RPMI8226 (cell line): ENCODE measurements at regions not wholly inside any gene's neighbourhood (a gene's known extent, or its start where the extent isn't known, plus 50 kb on each side); places are given as distances from the start of the nearest gene placed in this dataset.

Experiments used
- DNase-seq: peaks from one replicate; pipeline ENCODE4 v3.0.0-alpha.2; 2015

DNA sequence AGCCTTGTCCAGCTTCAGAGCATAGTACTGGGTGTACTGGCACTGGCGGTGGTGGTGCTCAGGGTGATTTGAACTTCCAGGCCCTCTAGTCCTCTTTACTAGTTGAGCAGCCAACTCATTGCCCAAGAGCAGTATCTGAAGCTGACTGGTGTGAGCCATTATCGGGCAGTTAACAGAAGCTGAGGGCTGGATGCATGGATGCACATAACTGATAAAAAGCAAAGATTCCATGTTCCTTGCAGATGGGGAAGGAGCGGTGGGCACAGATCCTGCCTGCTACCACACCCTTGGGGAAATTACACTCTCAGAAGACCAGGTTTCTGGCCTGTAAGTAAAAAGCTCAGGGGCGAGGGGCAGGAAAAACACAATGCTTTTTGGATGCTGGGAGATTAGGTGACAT lies 499.4 kb upstream of the ARGLU1 start:
- no peak for DNase-seq

DNA sequence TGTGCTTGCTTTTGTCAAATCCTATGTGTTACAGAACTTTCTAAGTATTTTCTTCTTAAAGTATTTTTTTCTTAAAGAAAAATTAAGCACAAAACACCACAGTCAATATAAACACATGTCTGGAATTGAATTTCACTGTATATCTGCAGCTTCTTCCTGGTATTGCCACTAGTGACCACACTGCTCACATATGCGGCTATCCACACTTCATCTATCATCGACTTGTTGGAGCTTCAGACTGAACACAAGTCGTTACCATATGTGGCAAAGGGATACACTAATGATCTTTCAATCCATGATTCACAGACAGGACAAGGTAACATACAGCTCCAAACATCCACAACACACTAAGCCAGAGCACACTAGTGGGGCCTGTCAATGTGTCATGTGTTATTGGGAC lies 498.4 kb upstream of the ARGLU1 start:
- no peak for DNase-seq

DNA sequence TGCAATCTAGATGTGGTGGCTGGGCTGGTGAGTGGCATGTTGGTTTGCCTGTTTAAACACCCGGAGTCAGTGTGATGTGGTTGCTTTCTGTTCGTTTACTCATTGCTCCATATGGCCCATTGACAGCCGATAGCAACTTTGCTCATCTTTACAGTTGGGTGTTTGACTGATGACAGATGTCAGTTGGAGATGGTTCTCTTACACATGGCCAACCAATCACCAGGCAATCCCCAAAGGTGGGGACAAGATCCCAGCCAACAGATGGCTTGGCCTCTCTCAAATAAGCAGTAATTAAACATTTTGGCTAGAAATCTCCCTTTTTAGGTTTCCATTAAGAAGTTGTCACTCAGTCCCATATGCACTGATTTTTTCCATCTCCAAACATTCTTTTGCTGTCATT lies 497.1 kb upstream of the ARGLU1 start:
- DNase-seq, result no peak

DNA sequence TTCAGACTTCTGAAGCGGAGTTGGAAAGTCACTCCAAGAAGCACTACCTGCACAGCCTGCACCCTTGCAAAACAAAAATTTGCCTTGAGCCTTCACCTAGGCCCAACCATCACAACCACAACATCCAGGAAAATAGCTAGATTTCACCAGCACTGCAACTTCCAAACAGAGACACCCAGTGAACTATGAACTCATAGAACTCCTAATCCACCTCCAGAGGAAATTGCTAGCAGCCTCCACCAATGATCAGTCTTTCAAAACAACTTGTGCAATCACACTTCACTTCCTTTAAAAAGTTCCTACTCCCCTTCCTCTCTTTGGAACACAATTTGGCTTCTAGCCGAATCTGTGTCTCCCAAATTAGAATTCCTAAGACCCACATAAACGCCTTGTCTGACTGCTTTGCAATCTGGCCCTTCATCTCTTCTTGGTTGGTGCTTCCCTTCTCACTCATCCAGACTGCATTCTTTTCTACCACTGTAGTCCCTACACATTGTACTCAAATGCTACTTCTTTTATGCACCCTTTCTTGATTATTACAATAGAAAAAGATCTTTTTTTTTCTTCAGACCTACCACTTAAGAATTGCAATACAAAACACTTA lies 489.2 kb upstream of the ARGLU1 start:
- DNase-seq, result no peak

DNA sequence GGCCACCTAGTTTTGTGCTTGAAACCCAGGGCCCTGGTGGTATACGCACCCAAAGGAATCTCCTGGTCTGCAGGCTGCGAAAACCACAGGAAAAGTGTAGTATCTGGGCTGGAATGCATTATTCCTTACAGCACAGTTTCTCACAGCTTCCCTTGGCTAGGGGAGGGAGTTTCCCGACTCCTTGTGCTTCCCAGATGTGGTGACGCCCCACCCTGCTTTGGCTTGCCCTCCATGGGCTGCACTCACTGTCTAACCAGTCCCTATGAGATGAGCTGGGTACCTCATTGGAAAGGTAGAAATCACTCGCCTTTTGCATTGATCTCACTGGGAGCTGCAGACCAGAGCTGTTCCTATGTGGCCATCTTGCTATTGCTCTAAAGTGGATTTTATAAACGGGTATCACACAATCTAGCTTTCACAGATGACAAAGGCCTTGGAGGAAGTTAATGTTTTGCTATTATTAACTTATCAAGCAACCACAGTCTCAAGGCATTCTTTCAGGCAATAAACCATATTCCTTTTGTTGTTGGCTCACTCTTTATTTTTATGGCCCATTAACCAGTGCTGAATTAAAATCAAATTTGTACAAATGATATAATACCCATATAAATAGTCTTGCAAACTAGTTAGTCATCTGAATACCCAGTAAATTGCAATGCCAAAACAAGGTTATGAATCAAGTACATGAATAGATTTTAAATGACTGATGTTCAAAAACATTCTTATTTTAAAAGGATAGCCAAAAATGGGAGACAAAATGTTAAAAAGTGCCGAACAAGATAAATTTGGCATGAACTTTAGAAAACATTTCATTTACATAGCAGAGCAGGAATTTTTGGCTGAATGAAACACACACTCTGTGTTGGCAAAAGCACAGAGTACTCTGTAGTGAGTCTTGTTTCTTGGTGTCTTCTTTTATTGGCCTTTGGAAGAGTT lies 475.4 kb upstream of the ARGLU1 start:
- DNase-seq, result no peak

DNA sequence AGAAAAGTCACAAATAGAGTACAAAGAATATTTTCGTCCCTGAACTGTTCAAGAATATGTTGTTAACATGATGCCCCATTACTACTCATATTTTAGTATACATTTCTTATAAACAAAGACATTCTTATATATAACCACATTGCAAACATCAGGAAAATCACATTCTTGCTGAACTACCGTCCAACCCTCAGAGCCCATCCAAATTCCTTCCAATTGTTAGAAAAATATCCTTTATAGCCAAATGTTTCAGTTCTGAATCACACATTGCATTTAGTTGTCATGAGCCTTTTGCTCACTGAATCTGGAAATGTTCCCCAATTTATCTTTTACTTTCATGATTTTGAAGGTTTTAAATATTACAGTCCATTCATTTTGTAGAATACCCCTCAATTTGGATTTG lies 467.8 kb upstream of the ARGLU1 start:
- no peak for DNase-seq

GRCh38 chr13:107035186-107035585 lies 467.2 kb upstream of the ARGLU1 start:
- no peak for DNase-seq

- no peak for DNase-seq
These were observed 466.4 kb upstream of the ARGLU1 start for GRCh38 chr13:107034236-107034872.

- no peak for DNase-seq
These were observed 463.8 kb upstream of the ARGLU1 start for GRCh38 chr13:107031716-107032115.

DNA sequence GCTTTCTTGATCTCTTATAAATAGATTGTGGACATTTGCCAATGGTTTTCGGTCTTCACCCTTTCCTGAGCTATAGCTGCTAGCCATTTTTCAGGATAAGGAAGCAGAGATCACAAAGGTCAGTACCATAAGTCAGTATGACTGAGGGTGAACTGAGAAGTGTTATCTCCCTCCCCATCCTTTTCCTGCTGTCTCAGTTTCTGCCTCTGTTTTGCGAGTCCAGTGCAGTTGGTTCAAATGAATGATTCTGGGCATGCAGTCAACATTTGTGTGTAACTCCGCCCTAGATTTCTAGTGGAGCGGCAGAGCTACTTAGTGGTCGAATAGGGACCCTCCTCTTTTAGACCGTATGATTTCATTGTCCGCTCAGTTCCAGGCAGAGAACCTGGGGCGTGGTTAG lies 460.8 kb upstream of the ARGLU1 start:
- DNase-seq, result no peak

- no peak for DNase-seq
These were observed 458.1 kb upstream of the ARGLU1 start for GRCh38 chr13:107025991-107026390.

GRCh38 chr13:107023335-107023734 lies 455.4 kb upstream of the ARGLU1 start:
- no peak for DNase-seq

DNA sequence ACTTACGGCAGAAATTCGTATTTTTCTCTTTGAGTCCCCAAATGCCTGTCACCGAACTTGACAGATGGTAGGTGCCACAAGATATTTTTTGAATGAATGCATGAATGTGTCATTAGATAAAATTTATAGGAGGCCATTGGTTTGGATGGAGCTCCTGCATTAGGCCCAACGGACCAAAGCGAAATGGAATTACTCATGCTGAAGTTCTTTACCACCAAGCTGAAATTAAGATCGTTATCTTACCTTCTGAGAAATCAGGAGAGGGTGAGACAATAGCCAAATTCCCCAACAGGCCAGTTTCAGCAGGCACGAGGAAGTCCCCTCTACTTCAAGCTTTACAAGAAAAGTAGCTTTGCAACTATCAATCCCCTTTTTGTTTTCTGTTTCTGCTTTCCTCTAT lies 452.5 kb upstream of the ARGLU1 start:
- no peak for DNase-seq

- no peak for DNase-seq
These were observed 450.3 kb upstream of the ARGLU1 start for GRCh38 chr13:107018285-107018684.

- DNase-seq, result no peak
These were observed 438.7 kb upstream of the ARGLU1 start for GRCh38 chr13:107006661-107007060.

- DNase-seq, result no peak
These were observed 437.6 kb upstream of the ARGLU1 start for GRCh38 chr13:107005577-107005976.

DNA sequence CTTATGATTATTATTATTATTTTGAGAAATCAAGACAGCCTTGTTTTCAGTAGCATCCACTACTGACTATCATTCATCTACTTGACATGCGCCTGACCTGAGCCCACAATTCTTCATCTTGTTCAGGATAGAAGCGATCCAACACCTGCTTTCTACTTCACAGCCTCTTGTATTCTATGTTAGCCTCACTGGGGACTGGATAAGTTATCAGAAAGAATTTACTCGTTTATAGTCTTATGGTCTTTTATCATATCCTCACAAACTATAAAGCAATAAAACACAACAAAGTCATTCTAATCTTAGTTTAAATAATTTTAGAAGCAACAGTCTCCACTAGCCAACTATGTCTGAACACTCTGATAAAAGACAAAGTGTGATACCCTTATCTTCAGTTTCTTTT lies 436.0 kb upstream of the ARGLU1 start:
- DNase-seq, result no peak

DNA sequence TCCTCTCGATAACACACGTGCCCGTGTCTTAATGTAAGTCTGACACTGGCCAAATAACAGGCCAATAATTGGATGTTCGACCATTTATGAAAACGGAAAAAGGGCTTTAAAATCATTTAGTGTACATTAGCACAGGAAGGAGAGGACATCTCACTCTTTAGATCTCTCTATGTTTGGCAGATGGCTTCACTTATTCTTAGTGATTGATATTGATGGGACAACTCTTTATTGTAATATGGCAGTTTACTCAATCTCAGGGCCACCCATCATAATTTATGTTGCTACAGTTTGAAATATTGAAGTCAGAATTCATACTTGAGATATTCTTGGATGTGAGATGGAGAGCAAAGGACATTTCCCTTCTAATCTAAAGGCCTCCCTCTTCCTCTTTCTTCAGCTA lies 430.7 kb upstream of the ARGLU1 start:
- no peak for DNase-seq

- no peak for DNase-seq
These were observed 429.8 kb upstream of the ARGLU1 start for GRCh38 chr13:106997696-106998095.

DNA sequence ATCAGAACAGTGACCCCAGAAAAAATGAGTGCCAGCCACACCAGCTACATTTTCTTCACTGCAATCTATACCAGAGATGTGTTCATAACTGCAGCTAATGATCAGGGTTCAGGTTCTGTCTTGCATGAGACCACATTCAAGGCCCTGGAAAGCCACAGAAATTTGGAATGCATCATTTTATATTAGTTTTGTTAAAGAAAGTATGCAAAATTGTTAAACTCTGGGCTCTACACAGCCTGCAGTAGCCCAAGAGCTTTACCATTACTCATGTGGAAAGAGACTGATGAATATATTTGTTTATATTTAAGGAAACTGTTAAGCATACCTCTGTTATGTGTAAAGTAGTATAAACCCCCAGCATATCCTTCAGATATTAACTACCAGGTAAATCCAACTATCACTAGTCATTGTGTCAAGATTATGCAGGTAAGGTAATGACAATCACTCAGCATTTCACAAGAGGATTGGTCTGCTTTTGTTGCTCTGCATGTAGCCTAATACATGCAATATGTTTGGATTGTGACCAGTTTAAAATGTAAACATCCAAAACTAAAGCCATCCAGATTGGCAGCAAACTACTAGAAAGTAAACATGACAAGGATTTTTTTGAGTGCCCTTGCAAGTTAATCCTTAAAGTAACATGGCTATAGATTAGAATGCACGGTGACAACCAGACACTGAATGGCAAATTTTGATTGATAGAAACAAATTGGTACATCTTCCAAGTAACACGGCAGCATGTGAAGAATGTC lies 429.1 kb upstream of the ARGLU1 start:
- DNase-seq, result no peak

DNA sequence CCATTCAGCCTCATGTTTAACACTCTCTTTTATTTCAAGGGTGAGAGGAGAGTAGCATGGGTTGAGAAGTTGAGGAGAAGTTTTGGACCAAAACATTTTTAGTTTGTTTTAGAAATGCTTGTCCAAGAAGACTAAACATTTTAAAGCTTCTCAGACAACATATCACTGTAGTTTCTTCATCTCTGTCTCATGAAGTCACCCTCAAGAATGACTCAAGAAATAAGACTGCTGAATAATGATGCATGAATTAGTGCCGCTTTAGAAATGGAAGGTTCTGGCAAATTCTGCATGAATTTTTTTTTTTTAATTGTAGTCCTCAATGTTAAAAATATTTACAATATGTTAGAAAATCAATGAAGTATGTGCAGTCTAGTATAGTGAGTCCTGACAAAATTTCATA lies 422.7 kb upstream of the ARGLU1 start:
- no peak for DNase-seq

- no peak for DNase-seq
These were observed 421.9 kb upstream of the ARGLU1 start for GRCh38 chr13:106989876-106990275.

DNA sequence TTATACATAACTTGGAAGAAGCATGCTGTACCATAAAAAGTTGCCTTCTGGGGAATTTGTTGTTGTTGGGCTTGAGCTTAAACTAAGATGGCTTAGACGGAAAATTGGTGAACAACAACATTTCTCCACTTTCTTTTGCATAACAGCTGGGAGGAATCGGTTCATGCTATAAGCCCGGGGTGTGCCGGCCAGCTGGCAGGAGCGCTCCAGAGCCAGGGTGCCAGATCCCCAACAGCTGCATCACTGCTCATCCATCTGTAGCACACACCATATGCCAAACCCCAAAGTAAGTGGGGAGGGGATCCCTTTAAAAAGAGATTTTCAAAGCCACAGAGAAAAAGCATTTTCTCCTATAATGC lies 419.5 kb upstream of the ARGLU1 start:
- no peak for DNase-seq
